CD4-positive, alpha-beta T cell treated with Interleukin-15 for 1 hour (primary cell): ENCODE measurements at regions not wholly inside any gene's neighbourhood (a gene's known extent, or its start where the extent isn't known, plus 50 kb on each side); places are given as distances from the start of the nearest gene placed in this dataset.

ENCODE experiments used
- DNase-seq: peaks from one replicate; pipeline ENCODE4 v3.0.0-alpha.2; 2020

DNA sequence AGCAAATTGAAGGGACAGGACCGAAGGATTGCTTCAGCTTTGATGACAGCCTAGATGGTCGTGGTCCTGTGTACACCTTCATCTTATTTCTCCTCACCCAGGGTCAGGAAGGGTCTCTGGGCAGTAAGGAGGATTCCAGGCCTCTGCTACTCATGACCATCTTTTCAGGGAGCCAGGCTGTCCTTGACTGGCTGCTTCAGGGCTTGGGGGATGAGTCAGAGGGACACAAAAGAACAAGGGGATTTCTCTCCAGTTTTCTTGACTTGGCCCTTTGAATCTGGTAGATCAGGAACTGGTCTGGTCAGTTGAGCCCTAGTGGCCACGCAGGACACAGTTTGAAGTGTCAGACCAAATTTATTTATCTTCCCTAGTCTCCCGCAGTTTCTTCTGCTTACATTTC is 402.1 kb upstream of the CHD6 start:
- DNase-seq: no peak

DNA sequence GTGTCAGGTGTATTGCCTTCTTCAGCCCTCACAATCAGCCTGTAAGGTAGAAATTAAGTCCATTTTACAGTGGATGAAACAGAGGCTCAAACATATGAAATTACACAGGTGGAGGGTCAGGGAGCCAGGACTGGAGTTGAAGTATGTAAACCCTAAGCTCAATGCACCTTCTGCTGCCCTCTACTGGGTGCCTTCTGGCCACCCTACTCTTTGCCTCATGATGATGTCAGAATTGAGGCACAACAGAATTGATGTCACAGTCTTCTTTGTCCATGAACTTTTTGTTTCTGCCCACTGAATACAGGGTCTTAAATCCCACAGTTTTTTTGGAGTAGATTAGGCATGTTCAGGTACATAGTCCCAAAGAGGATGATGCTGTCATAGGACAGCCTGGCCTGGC is 400.8 kb upstream of the CHD6 start:
- no peak for DNase-seq

DNA sequence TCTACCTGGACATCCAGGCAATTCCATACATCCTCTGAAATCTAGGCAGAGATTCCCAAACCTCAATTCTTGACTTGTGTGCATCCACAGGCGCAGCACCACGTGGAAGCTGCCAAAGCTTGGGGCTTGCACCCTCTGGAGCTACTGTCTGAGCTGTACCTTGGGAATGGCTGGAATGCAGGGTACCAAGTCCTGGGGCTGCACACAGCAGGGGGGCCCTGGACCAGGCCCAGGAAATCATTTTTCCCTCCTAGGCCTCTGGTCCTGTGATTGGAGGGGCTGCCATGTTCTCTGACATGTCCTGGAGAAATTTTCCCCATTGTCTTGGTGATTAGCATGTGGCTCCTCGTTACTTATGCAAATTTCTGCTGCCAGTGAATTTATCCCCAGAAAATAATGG is 391.9 kb upstream of the CHD6 start:
- DNase-seq: no peak

DNA sequence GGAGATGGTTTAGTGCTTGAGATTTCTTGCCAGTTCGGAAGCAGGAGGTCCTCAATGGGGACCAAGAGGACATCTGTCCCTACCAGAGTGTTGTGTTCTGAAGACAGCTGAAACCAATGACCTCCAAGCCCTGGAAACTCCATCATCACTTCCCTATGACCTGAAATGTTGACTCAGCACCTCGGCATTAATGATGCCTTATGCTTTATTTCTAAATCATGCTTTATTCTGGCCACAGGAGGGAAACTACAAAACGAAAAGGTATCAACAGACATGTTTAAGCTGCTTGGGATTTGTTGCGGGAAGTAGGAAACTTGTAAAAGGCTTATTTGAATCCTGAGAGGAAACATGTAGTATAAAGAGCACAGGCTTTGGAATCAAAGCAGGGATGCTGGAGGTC is 389.1 kb upstream of the CHD6 start:
- DNase-seq: no peak

DNA sequence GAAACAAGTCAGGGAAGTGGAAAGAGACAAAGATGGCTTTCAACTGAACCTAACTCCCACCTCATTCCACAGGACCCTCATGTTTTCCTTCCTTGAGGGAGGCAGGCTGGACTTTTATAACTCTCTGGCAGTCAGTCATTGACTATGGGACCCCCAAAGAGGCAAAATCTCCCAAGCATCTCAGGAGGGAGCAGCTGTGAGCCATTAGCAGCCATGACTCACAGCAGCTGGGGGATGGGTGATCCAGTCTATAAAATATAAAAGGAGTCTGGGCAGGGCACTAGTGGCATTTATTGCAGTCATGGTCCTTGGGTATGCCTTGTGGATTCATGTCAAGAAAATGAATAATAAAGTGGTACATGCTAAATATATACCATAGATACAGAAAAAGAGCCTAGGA is 387.0 kb upstream of the CHD6 start:
- DNase-seq: no peak

DNA sequence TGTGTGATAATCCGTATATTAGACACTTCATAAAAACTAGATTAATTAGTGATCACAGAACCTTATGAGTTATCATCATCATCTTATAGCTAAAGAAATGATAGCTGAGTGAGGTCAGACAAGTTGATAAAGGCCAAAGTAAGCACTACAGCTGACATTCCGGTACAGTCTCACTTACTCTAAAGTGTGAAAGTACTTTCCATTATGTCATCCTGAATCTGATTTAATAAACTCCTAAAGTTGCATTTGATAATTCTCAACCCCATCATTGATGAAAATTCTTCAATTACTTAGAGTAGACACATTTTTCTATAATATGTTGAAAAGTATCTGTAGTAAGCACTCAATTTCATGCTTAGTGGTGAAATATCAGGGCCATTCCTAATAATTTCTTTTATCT is 385.2 kb upstream of the CHD6 start:
- no peak for DNase-seq

DNA sequence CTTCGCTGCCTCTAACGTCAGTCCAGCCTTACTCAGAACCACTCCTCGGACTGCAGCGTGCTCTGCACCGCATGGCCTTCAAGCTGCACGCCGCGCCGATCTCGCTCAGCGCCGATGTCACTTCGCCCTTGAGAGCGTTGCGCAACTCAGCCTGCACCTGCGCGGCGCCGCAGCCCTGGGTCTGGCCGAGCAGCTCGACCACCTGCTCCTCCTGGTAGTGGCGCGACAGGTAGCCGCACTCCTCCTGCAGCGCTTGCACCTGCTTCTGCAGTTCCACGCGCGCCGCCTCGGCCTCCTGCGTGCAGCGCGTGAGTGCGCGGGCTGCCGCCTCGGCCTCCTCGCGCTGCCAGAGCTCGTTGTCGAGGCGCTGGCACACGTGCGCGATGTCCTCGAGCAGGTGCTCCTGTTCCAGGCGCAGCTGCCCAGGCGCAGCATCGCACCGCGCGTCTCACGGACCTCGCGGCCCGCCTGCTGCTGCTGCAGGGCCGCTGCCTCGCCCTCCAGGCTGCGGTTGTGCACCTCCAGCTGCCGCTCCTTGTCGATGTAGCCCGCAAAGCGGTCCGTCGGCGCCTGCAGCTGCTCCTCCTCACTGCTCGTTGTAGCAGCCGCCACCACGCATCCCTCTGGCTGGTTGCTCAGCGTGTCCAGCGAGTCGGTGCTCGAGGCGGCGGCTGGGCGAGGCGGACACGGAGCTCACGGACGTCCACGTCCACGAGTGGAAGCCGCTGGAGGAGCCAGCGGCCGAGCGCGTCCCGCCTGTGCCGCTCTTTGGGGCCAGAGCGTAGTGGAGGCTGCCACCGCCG is 380.6 kb upstream of the CHD6 start:
- no peak for DNase-seq

DNA sequence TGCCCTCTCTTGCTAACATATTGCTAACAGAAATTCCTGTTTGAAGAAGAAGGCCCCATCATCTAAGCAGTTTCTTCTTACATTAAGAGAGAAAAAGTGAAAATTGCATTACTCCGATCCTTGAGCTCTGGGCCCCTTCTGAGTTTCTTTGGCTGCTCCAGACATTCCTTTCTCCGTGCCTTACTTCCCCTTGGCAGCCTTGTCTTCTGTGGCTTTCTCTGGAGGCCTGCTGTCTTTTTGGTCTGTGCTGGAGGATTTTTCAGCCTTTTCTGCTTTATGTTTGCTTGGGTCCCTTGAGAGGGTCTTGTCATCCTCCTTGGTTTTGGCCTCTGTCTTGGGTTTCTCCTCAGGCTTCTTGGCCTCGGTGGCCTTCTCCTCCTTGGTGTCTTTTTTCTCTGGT is 378.8 kb upstream of the CHD6 start:
- DNase-seq: no peak

DNA sequence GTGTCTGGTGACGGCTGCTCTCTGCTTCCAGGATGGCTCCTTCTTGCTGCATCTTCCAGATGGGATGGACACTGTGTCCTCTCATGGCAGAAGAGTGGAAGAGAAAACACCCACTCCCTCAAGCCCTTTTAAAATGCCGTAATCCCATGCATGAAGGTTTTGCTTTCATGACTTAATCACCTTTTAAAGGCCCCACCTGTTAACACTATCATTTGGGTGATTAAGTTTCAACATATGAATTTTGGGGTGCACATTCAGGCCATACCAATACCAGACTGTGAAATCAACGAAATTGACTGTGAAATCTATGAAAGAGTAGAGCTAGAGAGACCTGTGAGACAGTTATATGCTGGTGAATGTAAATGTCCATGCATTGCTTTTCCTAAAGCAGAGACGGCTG is 374.3 kb upstream of the CHD6 start:
- DNase-seq: no peak

DNA sequence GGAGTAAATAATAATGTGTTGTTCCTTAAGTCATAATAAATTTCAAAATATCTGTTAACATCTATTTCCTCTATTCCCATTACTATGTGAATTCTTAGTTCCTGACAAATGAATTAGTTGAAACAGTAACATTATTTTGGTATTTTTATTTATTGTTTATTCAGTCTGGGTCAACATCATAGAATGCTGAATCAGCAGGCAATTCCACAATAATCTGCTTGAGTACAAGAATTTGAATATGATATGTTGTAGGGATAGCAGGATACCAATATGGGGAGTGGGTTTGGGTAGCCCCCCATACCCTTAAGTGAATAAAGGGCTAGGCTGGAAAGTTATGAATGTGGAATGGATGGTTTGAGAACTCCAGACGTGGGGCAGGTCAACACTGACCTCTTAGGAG is 373.2 kb upstream of the CHD6 start:
- DNase-seq: no peak

DNA sequence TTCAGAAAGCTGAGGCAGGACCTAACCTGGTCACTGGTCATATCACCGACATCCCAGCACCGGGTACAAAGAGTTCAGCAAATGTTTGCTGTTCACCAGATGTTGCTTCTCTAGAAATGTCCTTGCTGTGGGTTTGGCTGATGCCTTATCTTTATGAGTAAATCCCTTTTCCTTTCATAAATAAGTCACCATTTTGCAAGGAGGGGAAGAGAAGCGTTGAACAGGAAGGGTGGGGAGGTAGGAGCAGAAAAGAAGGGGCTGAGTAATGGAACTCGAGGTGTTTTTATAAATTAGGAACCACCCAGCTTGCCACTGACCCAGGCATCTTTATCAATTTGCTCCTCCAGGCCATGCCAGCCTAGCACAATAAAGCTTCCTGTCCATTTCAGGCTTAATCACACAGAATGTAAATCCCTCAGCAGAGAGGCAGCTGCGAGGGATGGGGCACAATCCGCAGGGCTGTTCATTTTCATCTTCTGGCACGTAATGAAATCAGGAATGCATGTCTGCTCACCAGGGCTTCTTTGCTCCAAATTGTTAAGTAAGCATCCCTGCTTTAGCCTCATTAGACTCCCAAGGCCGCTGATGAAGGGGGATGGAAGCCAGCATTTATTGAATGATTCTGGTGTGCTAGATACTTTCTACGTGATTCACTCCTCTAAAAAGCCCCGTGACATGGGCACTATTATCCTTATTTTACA is 371.9 kb upstream of the CHD6 start:
- no peak for DNase-seq

DNA sequence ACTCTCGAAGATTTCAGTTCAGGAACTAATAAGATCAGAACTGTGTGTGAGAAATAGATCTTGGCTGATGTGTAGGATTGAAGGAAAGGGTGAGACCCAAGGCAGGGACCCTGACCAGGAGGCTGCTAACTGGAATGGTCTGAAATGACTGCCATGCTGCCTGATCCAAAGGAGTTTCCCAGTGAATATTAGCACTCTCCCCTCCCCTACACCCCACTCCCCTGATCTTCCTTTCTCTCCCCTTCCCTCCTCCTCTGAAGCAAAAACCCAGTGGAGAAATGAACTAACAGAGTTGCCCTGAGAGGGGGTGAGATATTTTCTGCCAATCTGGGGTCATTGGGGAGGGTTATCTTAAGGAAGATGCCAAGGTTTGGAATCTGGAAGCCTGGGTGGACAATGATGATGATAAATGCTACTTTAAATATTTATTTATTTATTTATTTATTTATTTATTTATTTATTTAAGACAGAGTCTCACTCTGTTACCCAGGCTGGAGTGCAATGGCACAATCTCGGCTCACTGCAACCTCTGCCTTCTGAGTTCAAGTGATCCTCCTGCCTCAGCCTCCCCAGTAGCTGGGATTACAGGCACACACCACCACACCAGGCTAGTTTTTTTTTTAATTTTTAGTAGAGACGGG is 371.0 kb upstream of the CHD6 start:
- no peak for DNase-seq

DNA sequence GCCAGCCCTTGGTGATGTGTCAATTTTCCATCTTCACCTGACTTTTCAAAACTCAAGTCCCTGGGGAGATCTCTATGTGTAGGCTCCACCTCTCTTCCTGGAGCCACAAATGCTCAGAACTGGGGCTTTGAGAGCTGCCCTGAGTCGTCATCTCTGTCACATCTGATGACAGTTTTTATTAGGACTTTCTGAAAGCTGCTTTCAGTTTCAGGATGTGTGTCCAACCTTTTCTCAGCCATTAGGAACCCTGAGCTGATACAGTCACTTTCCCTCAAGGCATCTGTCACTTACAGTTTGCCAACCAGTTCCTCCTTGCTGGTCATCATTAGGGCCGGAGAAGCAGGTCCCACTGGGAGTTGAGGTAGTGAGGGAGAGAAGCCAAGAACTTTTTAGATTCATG is 365.9 kb upstream of the CHD6 start:
- no peak for DNase-seq

DNA sequence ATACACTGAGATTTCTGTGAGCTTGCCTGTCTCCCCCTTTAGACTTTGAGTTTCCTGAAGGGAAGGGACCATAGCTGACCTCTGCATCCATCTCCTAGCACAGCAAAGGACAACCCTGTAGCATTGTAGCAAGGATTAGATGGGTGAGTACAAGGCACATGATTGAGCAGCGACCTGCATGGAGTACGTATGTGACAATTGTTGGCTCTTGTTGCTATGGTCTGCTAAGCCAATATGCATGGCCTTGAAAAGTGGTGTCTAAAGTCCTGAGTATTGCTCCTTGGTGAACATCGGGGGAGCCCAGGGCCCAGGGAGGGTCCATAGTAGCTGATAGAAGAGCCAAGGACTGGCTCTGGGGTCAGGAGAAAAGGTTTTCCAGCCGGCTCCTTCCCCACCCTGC is 365.0 kb upstream of the CHD6 start:
- no peak for DNase-seq

DNA sequence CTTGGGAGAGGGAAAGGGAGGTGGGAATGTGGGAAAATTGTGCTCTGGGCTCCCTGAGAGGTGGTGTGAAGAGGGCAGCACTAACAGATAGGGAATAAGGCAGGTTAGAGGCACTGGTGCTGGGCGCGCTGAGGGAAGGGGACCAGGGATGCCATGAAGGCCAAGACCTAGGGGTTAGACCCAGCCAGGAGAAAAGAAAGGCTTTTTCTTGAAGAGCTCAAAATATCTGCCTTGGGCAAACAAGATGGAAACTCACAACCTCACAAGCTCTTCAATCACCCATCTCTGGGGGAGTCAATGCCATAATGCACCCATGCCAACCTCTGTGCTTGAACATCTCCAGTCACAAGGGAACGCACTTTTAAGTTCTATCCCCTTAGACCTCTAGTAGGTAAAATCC is 363.6 kb upstream of the CHD6 start:
- DNase-seq: no peak

DNA sequence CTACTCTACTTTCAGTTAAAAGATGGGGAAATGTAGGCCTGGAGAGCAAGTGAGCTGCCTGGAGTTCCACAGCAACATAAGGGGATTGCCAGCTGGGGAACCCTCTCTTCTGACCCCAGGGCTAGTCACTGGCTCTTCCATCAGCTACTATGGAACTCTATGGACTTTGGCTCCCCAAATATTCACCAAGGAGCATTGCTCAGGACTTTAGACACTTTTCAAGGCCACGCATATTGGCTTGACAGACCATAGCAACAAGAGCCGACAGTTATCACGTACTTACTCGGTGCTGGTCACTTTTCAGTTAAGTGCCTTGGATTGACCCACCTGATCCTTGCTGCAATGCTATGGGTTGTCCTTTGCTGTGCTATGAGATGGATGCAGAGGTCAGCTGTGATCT is 360.7 kb upstream of the CHD6 start:
- no peak for DNase-seq

DNA sequence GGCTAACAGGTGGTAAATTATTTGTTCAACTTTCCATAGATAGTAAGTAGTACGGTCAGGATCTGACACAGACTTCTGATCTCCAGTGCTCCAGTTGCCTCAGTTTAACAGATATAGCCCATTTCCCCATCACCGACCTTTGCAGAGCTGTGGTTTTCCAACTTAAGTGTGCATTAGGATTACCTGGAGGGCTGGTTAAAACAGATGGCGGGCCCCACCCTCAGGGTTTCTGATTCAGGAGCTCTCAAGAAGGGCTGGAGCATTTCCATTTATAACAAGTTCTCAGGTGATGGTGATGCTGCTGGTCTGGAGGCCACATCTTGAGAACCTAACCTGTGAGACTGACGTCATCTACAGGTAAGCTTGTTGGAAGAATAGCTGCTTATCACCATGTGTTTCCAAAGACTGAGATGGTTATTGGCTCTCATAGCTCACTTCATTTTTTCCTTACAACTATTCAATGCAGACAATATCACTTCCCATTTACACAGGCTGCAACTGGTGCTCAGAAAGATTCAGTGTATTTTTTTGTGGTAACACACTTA is 360.1 kb upstream of the CHD6 start:
- DNase-seq: no peak

DNA sequence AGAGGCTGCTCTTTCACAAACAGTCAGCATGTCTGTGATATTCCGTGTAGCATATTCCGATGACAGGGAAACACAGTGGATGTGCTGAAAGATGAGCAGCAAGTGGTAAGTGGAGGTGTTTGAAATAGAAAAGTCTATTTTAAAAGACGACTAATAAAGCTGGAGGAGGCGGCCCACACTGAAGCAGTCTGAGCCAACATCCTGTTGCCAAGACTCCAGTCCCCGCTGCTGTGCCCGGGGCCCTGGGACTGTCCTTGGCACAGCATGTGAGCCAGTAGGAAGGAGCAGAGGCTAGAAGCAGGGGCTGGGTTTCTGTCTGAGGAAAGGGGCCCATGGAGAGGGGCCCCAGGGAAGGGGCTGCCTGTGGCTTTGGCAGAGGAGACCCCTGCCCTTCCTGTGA is 351.5 kb upstream of the CHD6 start:
- no peak for DNase-seq

DNA sequence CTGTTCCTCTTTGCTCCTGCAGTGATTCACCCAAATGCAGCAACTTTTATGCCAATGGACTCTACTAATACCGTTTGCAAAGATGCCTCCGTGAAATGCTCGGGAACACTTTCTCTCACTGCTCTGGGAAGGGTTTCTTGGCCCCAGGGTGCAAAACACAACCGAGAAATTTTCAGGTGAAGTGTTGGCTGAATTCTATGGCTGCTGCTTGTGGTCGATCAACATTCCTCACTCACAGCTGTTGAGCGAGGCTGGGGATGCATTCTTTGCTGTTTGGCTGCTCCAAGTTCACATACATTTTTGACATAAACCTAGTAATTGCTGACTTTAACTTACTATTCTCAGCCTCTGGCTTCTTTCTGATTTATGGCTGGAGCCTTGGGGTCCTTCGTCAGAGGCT is 342.0 kb upstream of the CHD6 start:
- DNase-seq: no peak

DNA sequence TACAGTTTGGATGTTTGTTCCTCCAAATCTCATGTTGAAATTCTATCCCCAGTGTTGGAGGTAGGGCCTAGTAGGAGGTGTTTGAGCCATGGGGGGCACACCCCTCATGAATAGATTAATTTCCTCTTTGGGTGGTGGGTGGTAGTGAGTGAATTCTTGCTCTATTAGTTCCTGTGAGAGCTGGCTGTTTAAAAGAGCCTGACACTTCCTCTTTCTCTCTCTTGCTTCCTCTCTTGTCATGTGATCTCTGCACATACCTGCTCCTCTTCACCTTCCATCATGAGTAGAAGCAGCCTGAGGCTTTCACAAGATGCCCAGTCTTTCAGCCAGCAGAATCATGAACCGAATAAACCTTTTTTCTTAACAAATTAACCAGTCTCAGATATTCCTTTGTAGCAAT is 340.2 kb upstream of the CHD6 start:
- DNase-seq: no peak

DNA sequence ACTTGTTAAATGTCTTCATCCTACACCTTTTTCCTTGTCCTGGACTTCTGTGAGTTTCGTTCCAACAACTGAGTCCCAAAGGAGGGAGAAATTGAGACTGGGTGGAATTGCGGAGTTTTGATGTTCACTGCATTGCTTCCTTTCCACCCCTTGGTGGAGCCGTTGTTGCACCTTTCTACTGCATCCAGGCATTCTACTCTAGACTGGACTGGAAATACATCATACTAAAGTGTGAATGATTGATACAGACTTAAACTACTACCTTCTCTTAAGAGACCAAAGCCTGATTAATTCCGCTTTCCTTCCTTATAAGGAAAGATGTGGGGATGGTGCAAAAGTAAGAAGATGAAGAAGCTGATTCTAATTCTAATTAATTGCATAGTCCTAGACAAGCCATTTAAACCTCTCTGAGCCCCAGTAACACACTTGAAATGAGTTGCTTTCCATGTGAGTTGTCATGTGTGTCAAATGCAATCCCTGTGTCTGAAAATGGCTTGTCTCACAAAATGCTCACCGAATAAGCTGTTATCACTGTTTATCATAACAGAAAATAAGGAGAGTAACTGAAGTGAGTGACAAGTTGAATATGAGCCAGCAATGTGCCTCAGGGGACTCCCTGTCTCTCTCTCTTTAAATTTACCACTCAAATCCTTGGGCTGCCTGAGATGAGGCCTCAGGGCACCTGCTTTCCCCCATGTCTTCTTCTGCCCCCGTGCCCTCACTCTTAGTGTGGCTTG is 338.3 kb upstream of the CHD6 start:
- no peak for DNase-seq

DNA sequence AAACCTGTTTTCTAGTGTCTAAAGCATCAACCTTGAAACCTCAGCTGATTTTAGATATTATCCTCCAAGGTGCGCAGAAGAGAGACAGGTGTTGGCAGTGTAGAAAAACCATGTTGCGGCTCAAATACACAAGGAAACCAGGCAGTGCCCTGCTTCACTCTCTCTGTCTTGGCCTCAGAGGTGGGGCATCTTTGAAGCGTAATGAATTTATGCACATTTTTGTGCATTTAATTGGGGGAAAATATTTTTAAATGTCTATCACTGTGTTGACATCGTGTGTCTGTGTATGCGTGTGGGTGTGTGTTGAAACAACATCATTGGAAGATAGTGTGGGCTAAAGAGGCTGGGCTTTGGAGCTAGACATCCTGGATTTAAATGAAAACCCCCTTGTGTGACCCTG is 334.0 kb upstream of the CHD6 start:
- no peak for DNase-seq

DNA sequence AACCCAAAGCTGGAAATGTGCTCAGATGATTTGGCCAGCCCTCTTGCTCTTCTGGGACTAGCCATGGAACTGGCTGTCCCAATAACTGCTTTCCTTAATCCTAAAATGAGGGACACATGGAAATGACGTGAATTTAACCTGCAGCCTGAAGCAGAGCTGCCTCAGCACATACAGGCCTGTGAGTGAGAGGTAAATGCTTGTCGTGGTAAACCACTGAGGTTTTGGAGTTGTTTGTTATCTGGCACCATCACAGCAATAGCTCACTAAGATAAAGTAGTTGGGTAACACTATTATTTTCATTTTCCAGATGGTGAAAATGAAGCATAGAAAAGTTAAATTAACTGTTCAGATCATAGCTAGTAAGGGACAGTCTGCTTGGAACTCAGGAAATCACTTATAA is 333.4 kb upstream of the CHD6 start:
- no peak for DNase-seq
